HG02571 (cell line): ENCODE measurements at regions not wholly inside any gene's neighbourhood (a gene's known extent, or its start where the extent isn't known, plus 50 kb on each side); places are given as distances from the start of the nearest gene placed in this dataset.

Source experiments
- ATAC-seq: cut with Tn5 transposase; IDR thresholded peaks from one replicate; pipeline ENCODE4 v1.9.1; 2021; ENCODE audit warnings: mild to moderate bottlenecking, moderate library complexity; ENCODE audit not compliant: unreplicated experiment

DNA sequence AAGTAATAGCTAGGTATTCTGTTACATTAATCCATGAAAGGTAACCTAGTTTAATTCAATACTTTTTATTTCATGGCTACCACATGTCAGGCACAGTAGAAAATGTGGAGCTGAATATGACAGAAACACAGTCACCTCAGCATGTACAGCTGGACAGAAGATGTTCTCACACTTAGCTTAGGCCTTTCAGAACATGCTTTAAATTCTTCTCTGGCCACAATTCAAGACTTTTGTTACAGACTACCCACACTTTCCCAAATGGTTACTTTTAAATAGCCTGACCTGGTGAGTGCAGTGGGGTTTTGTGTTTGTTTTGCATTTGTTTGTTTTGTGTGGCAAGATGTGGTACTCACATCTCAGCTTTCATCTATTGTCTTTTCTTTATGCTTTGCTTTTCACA, 1079.5 kb downstream of the IGSF11 start:
- ATAC-seq, result no peak

DNA sequence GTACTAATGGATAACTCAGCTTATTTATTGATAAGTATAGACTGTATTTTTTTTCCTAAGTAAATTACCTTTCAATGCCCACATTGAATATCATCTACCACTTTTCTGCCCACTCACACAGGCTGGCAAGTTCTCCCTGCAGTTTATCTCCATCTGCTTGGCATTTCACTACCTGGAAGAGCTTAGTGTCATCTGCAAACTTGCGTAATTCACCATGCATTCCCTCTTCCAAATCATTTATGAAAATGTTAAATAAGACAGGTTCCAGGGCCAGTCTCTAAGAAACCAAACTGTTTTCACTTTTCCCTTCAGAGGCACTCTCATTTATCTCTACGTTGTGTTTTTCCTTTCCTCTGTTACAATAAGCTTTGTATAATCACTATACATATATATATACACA, 1076.6 kb downstream of the IGSF11 start:
- ATAC-seq, result no peak

DNA sequence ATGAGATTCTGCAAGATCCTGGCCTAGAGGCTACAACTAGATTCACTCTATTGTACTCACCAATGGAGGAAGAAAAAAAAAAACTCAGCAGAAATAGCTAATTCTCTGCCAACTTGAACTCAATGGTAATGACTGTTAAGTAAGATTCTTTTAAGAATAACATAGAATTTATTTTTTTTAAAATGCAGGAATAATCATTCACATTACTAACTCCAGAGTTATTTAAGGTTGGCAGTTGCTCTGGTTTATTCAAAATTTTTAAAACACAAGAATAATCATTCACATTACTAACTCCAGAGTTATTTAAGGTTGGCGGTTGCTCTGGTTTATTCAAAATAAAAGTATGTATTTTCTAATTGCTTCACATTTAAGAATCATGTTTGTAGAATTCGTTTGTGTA, 1071.9 kb downstream of the IGSF11 start:
- no peak for ATAC-seq

- no peak for ATAC-seq
Observed at GRCh38 chr3:117963858-117964257, 1070.8 kb downstream of the IGSF11 start.

DNA sequence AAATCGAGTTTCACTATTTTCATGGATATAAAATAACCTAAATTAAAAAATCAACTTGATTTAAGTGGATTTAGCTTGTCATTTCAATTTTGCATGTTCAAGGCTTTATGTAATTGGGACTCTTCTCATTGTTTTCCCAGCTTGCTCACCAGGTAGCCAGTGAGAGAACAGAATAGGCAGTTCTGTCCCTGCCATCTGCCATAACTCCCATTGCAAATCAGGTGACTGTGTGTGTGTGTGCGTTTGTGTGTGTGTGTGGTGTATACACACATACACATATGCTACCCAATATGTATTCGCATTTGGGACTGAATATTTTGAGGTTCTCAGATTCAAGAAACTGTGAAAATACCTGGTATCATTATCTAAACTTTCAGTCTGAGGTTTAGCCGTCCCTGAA, 1069.8 kb downstream of the IGSF11 start:
- no peak for ATAC-seq

DNA sequence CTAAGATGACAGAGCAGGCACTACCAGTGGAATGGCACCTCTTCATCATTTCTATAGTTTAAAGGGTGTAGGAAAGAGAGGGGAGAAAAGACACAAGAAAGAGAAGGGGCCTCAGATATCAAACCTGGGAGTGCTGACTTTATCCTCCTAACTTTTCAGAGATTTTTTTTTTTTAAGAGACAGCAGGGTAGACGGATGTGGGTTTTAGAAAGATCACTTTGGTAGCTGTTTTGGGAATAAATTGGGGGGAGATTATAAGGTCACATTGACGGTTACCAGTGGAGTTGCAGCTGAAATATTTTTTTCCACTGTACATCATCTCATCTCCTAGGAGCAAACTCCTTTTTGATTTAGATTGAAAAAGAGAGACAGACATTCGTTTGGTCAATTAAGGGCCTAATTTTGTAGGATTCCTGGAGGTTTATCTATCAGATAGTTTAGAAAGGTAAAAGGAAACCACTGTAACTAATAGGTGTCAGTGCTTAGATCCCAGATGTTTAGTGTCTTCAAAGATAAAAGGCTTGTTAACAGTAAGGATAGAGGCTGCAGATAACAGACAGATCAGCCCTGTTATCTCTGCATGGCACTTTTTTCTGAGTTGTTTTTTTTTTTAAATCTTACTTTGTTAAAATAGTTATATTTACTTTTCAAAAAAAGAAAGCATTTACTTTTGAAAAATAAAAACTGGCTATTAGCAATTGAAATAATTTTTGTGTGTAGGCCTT, 1057.0 kb downstream of the IGSF11 start:
- ATAC-seq, result no peak

- no peak for ATAC-seq
Observed at GRCh38 chr3:117979466-117979865, 1055.2 kb downstream of the IGSF11 start.

- ATAC-seq, result no peak
Observed at GRCh38 chr3:117987256-117987655, 1047.4 kb downstream of the IGSF11 start.

DNA sequence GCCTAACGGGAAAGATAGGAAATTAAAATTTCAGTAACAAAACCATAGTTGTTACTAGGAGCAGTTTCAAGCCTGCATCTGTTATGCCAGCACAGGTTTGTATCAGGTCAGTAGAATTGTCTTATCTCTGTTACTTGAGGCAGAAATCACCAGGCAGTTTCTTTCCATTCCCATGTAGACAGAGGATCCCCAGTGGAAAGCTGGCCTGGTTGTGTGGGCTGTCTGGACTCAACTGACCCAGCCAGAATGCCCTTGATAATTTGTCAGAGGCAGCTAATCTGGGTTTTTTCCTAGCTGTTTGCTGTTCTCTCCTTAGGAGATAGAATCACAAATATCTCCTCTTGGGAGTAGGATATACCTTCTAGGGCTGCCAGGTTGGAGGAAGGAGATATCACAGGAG, 1044.7 kb downstream of the IGSF11 start:
- ATAC-seq, result no peak

DNA sequence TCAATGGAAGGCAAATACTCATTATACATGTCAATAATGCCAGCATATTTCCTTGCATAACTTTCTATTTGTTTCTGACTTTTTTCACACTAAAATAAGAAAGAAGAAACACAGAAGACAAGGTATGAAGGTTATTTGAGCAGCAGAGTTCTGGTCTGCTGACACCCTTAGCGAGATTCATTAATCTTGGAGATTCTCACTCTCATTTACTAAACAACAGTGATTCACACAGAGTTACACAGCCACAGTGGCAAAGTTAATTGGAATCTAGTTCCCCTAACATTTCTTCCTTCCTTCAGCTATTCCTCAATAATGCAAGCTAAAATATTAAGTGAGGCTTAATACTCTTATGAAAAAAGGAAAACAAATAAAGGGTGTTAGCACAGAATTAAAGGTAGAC, 1044.0 kb downstream of the IGSF11 start:
- ATAC-seq, result no peak

DNA sequence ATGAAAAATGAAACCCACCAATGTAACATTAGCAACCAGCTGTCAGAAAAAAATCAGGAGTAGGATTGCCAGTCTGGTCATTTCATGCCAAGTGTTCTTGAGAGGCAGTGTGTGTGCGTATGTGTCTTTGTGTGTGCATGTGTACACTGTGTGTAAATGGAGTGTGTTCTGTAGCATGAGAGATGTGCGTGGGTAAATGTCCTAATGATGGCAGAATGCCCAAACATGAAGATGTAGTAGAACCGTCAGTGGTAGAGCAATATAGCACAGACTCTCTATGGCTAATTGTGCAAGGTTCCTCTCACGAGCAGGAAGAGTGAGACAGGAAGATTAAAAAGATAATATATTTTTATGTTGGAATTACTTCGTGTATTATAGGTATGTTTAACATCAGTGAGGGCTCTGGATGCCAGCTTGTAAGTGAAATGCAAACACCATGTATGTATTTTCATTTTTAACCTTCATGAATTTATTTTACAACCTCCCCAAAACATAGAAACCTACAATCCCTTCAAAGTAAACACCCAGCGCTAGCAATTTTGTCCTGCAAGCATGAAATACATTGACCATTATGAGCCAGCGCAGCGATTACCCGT, 1038.7 kb downstream of the IGSF11 start:
- ATAC-seq, result no peak

DNA sequence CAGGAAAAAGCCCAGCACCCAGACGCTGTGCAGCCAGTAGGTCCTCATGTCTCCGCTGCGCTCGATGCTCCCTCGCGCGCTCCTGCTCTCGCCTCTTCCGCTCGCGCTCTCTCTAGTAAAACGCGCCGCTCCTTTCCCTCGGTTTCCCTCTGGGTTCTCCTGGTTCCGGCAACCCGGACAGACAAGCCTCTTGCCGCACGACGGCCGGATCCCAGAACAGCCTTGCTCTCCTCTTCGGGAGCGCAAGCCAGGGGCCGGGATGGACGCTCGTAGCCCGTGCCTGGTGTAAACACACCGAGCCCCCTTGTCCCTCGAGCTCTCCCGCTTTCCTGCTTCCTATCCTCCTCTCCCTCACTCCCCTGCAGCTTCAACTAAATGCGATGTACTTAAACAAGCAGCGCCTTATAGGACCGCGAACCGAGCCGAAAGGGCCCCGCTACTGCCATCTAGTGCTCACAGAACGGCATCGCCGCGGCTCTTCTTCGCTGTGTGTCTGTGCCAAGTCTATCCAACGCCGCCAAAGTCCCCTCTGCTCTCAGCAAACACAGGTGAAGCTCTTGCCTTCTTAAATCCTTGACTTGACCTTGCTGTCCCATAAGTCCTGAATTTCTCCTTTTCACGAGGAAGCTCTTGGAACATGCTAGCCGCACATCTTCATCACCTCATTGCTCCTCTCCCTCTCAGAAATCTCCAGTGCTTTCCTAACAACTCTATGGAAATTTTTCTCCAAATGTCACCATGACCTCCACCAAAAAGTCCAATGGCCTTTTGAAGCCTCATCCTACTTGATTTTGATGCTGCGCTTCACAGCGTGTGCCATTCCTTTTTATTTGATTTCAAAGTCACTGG, 1037.2 kb downstream of the IGSF11 start:
- peak; percentile 98 for ATAC-seq

DNA sequence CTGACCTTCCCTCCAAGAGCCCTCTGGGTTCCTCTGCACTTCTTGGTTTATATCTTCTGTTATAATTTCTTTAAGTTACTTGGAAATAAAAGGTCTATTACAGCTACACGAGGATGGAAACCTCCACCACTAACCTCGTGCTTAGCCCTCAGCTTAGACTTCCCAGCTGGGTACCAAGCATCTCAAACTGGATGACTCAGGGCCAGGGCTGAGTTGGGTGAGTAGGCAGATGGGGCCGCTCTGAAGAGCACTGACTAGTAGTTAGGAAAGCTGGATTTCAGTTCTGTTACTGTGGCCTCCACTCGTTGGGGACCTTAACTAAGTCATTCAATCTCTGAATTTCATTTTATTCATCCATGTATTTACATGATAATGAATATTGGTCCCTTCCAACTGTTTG, 1036.6 kb downstream of the IGSF11 start:
- ATAC-seq, result no peak

GRCh38 chr3:118000219-118000618, 1034.4 kb downstream of the IGSF11 start:
- no peak for ATAC-seq

- no peak for ATAC-seq
Observed at GRCh38 chr3:118001380-118001779, 1033.3 kb downstream of the IGSF11 start.

GRCh38 chr3:118011910-118012309, 1022.7 kb downstream of the IGSF11 start:
- no peak for ATAC-seq

GRCh38 chr3:118029049-118029448, 1005.6 kb downstream of the IGSF11 start:
- ATAC-seq, result no peak

GRCh38 chr3:118036215-118036614, 998.4 kb downstream of the IGSF11 start:
- ATAC-seq, result no peak

DNA sequence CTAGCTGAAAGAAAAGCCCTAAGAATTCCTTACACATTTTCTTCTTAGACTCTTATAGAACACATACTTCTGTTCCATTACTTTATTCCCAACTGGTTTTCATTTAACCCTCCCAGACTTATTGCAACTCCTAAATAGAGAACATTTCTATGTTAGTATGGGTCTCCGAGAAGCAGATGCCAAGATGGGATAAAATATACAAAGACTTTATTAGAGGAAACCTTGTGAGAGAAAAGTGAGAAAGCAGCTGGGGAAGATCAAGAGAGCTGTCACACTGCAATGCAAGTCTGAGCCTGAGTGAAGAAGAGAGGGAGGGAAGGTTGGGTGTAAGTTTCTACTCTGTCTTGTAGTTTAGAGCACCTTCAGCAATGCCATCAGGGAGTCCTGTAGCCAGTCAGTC, 979.3 kb downstream of the IGSF11 start:
- no peak for ATAC-seq

DNA sequence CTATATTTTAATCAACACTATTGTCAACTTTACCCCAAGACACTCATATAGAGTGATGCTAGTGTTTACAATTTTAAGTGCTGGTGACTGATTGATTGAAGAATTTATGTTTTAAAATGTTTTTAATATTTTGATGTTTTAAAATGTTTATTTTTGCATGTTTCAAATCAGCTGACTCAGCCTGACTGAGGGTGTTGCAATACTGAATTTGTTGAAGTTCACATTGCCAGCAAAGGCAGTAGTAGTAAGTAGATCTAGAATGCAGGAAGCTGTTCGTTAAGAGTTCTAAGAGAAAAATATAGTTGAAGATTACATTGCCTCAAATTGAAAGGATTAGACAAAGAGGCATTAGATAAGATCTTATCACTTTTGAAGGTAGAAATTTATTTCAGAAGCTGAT, 977.6 kb downstream of the IGSF11 start:
- ATAC-seq, result no peak

GRCh38 chr3:118059096-118059495, 975.5 kb downstream of the IGSF11 start:
- no peak for ATAC-seq

GRCh38 chr3:118067439-118067838, 967.2 kb downstream of the IGSF11 start:
- no peak for ATAC-seq
